ENCODE measurements at regions not wholly inside any gene's neighbourhood (a gene's known extent, or its start where the extent isn't known, plus 50 kb on each side); places are given as distances from the start of the nearest gene placed in this dataset.

DNA sequence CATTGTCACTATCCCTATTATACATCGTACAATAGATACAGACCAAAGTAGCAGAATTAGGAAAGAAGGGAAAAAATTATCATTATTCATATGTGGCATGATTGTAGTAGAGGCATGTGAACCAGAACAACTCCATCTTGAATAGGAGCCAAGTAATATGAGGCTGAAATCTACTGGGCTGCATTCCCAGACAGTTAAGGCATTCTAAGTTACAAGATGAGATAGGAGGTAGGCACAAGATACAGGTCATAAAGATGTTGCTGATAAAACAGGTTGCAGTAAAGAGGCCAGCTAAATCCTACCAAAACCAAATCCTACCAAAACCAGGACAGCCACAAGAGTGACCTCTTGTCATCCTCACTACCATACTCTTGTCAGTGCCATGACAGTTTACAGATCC, 1035.4 kb upstream of the SEMA6D start:
- no peaks in the 10 kb centered on the region for H3K4me1 Mint-ChIP-seq

GRCh38 chr15:46682969-46683791, 1034.1 kb upstream of the SEMA6D start:
- Mint-ChIP-seq H3K27me3 (no peaks in the 10 kb centered on the region), H3K27ac (no peak overlapping the region), H3K36me3 (no peaks in the 10 kb centered on the region), H3K4me1 (no peaks in the 10 kb centered on the region), H3K9me3 (peaks cover 0 to 5% (median 0%) of the 10 kb centered on the region in 3 donors), H3K4me3 (no peak overlapping the region)

More for the DNA sequence above, 1035.4 kb upstream of the SEMA6D start:
- H3K36me3 Mint-ChIP-seq, result no peaks in the 10 kb centered on the region
- H3K9me3 Mint-ChIP-seq, result peaks cover 0 to 4% (median 0%) of the 10 kb centered on the region in 3 donors
- H3K27me3 Mint-ChIP-seq, result no peaks in the 10 kb centered on the region
- H3K27ac Mint-ChIP-seq, result no peak overlapping the region
- no peak overlapping the region for H3K4me3 Mint-ChIP-seq

GRCh38 chr15:46685096-46685495, 1032.2 kb upstream of the SEMA6D start:
- H3K4me3 Mint-ChIP-seq, result no peak overlapping the region
- H3K27me3 Mint-ChIP-seq, result no peaks in the 10 kb centered on the region

GRCh38 chr15:46685681-46686080, 1031.6 kb upstream of the SEMA6D start:
- H3K27me3 Mint-ChIP-seq, result no peaks in the 10 kb centered on the region
- no peak overlapping the region for H3K27ac Mint-ChIP-seq
- H3K4me1 Mint-ChIP-seq, result no peaks in the 10 kb centered on the region
- H3K36me3 Mint-ChIP-seq, result no peaks in the 10 kb centered on the region
- peaks cover 0 to 7% (median 0%) of the 10 kb centered on the region in 3 donors for H3K9me3 Mint-ChIP-seq
- no peak overlapping the region for H3K4me3 Mint-ChIP-seq

More at GRCh38 chr15:46685096-46685495, 1032.2 kb upstream of the SEMA6D start:
- Mint-ChIP-seq H3K36me3 (no peaks in the 10 kb centered on the region), H3K9me3 (peaks cover 0 to 7% (median 0%) of the 10 kb centered on the region in 3 donors), H3K27ac (no peak overlapping the region), H3K4me1 (no peaks in the 10 kb centered on the region)

GRCh38 chr15:46696281-46696680, 1021.0 kb upstream of the SEMA6D start:
- Mint-ChIP-seq H3K4me1 (no peaks in the 10 kb centered on the region), H3K27ac (no peak overlapping the region), H3K36me3 (no peaks in the 10 kb centered on the region), H3K4me3 (no peak overlapping the region), H3K27me3 (no peaks in the 10 kb centered on the region), H3K9me3 (peaks cover 2 to 7% (median 6%) of the 10 kb centered on the region in 3 donors)

- H3K4me3 Mint-ChIP-seq, result no peak overlapping the region
- H3K36me3 Mint-ChIP-seq, result no peaks in the 10 kb centered on the region
- peaks cover 0 to 8% (median 7%) of the 10 kb centered on the region in 3 donors for H3K9me3 Mint-ChIP-seq
- H3K27me3 Mint-ChIP-seq, result no peaks in the 10 kb centered on the region
- no peak overlapping the region for H3K27ac Mint-ChIP-seq
- peaks cover 0 to 3% (median 0%) of the 10 kb centered on the region in 3 donors for H3K4me1 Mint-ChIP-seq
Measured at GRCh38 chr15:46701346-46701745, 1016.0 kb upstream of the SEMA6D start.

DNA sequence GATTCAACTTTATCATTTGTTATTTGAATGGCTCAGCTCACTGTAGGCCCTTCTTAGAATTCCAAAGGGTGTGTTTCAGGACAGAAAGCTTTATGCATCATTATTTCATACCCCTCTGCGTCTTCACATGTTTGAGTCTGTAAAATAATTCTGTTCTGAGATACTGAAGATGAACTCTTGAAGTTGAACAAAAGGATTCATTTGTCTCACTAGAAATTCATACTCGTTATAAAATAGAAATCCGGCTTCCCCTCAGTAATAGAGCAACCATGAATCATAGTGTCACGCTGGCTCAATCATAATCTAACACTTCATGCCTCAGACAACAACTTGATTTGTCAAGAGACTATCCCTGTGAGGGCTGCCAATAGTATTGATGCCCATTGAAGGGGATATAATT, 1015.4 kb upstream of the SEMA6D start:
- H3K27me3 Mint-ChIP-seq, result no peaks in the 10 kb centered on the region
- H3K9me3 Mint-ChIP-seq, result peaks cover 0 to 11% (median 7%) of the 10 kb centered on the region in 3 donors
- no peak overlapping the region for H3K27ac Mint-ChIP-seq
- peaks cover 0 to 3% (median 0%) of the 10 kb centered on the region in 3 donors for H3K4me1 Mint-ChIP-seq
- H3K4me3 Mint-ChIP-seq, result no peak overlapping the region
- no peaks in the 10 kb centered on the region for H3K36me3 Mint-ChIP-seq

- no peak overlapping the region for H3K27ac Mint-ChIP-seq
- peaks cover 0 to 11% (median 9%) of the 10 kb centered on the region in 3 donors for H3K9me3 Mint-ChIP-seq
- peaks cover 0 to 3% (median 0%) of the 10 kb centered on the region in 3 donors for H3K4me1 Mint-ChIP-seq
- no peaks in the 10 kb centered on the region for H3K36me3 Mint-ChIP-seq
- no peaks in the 10 kb centered on the region for H3K27me3 Mint-ChIP-seq
- no peak overlapping the region for H3K4me3 Mint-ChIP-seq
Measured at GRCh38 chr15:46703020-46703861, 1014.1 kb upstream of the SEMA6D start.

GRCh38 chr15:46703871-46704637, 1013.3 kb upstream of the SEMA6D start:
- peaks cover 0 to 15% (median 7%) of the 10 kb centered on the region in 3 donors for H3K9me3 Mint-ChIP-seq
- no peaks in the 10 kb centered on the region for H3K36me3 Mint-ChIP-seq
- H3K27ac Mint-ChIP-seq, result no peak overlapping the region
- H3K27me3 Mint-ChIP-seq, result no peaks in the 10 kb centered on the region
- H3K4me3 Mint-ChIP-seq, result no peak overlapping the region
- peaks cover 0 to 3% (median 0%) of the 10 kb centered on the region in 3 donors for H3K4me1 Mint-ChIP-seq

GRCh38 chr15:46707452-46707851, 1009.9 kb upstream of the SEMA6D start:
- H3K9me3 Mint-ChIP-seq, result peaks cover 3 to 23% (median 9%) of the 10 kb centered on the region in 3 donors
- H3K27me3 Mint-ChIP-seq, result no peaks in the 10 kb centered on the region
- H3K27ac Mint-ChIP-seq, result no peak overlapping the region
- H3K4me1 Mint-ChIP-seq, result peaks cover 0 to 3% (median 0%) of the 10 kb centered on the region in 3 donors
- H3K4me3 Mint-ChIP-seq, result no peak overlapping the region
- H3K36me3 Mint-ChIP-seq, result no peaks in the 10 kb centered on the region

DNA sequence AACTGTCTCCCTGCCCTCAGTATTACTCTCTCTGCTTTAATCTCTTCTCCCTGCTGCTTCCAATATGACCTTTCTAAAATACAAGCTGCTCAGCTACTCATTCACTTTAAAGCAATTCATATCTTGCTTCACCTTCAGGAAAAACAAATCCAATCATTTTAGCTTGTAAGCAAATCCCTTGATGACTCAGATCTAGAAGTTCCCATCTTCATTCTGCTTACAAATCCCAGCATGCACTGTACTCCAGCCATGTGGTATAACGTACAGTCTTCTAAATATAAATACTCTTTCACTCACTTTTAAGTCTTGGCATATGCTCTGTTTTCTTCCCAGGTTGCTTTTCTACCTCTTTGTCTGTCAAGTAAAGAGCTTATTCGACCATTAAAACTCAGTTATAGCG, 1009.1 kb upstream of the SEMA6D start:
- Mint-ChIP-seq H3K9me3 (peaks cover 3 to 23% (median 9%) of the 10 kb centered on the region in 3 donors), H3K36me3 (no peaks in the 10 kb centered on the region), H3K27ac (peak overlapping the region in 1 of 3 donors; percentile 9), H3K27me3 (no peaks in the 10 kb centered on the region), H3K4me1 (peaks cover 0 to 3% (median 0%) of the 10 kb centered on the region in 3 donors), H3K4me3 (no peak overlapping the region)

DNA sequence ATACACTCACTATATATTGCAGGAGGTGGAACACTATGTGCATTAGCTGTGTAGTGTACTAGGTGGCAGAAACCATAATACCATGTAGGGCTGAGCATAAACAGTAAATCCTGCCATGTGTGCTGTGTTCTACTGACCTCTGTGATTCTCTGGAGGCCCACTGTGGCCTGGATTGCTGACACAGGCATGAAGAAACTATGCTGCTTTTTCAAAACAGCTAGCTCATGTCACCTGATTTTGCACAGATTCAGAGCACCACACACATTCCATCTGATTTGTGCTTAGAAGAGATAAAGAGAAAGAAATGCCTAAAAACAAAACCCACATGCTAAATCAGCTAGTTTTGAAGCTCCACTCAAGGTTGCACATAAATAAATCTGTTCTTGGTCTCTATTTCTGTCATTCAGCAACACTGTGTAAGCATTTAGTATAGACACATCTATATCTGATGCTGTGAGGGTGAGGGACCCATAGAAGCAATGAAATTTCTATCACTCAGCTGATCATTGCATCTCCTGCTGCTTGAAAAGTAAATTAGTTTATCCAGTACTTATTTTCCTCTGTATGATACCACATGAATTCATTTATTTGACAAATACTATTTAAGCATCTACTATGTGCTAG, 1007.7 kb upstream of the SEMA6D start:
- Mint-ChIP-seq H3K27me3 (no peaks in the 10 kb centered on the region), H3K27ac (no peak overlapping the region), H3K4me3 (no peak overlapping the region)

DNA sequence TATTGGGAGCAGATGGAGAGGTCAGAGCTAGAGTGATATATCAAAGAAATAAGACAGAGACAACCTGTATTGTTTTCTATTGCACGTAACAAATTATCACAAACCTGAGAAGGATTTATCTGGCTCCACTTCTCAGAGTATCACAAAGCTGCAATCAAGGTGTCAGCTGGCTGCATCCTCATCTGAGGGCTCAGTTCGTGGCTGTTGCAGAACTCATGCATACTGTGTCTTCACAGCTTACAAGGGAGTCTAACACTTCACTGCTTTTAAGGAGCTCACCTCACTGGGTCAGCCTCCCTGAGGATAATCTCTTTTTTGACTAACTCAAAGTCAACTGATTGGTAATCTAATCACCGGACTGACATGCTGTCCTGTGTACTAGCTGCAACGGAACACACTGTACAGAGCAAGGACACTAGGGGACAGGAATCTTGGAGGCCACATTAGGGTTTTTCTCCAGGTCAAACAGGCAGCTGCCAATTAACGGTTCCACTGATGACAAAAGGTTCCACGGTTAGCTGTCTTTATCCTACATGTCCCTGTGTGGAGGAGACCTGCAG, 1006.8 kb upstream of the SEMA6D start:
- Mint-ChIP-seq H3K4me1 (no peaks in the 10 kb centered on the region), H3K9me3 (peaks cover 3 to 22% (median 9%) of the 10 kb centered on the region in 3 donors), H3K36me3 (no peaks in the 10 kb centered on the region), H3K4me3 (no peak overlapping the region), H3K27me3 (no peaks in the 10 kb centered on the region), H3K27ac (no peak overlapping the region)

More for the DNA sequence above, 1007.7 kb upstream of the SEMA6D start:
- Mint-ChIP-seq H3K4me1 (no peaks in the 10 kb centered on the region), H3K36me3 (no peaks in the 10 kb centered on the region), H3K9me3 (peaks cover 3 to 23% (median 9%) of the 10 kb centered on the region in 3 donors)

GRCh38 chr15:46713045-46713444, 1004.3 kb upstream of the SEMA6D start:
- H3K4me1 Mint-ChIP-seq, result no peaks in the 10 kb centered on the region
- no peak overlapping the region for H3K4me3 Mint-ChIP-seq
- H3K9me3 Mint-ChIP-seq, result peaks cover 3 to 24% (median 4%) of the 10 kb centered on the region in 3 donors
- H3K27ac Mint-ChIP-seq, result no peak overlapping the region
- H3K27me3 Mint-ChIP-seq, result no peaks in the 10 kb centered on the region
- H3K36me3 Mint-ChIP-seq, result no peaks in the 10 kb centered on the region

Measured in IgD-negative memory B cell (primary cell).